HuH-7.5 (cell line): ENCODE measurements at regions not wholly inside any gene's neighbourhood (a gene's known extent, or its start where the extent isn't known, plus 50 kb on each side); places are given as distances from the start of the nearest gene placed in this dataset.

ENCODE experiments used
- DNase-seq: peaks from one replicate; pipeline ENCODE4 v3.0.0; 2011; ENCODE audit warnings: low spot score

DNA sequence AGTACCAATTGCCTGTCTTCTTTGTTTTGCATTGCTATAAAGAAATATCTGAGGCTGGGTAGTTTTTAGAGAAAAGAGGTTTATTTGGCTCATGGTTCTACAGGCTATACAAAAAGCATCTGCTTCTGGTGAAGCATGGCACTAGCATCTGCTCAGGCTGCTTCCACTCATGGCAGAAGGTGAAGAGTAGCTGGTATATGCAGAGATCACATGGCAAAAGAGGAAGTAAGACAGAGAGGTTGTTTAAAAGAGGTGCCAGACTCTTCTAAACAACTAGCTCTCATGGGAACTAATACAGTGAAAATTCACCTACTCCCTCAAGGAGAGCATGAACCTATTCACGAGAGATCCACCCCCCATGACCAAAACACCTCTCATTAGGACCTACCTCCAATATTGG lies 56.7 kb upstream of the GUCA2B start:
- DNase-seq = no peak

DNA sequence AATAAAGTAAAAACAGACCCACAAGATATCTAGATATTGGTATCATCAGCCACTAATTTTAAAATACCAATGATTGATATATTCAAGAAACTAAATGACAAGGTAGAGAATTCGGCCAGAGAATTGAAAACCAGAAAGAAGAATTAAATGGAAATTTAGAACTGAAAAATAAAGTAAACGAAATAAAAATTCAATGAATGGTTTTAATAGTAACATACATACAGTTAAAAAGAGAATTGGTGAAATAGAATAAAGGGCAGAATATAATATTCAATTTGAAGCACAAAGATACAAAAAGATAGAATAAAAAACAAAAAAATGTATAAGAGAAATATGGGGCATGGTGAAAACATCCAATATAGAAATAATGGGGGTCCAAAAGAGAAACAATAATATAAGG lies 64.0 kb upstream of the GUCA2B start:
- no peak for DNase-seq

DNA sequence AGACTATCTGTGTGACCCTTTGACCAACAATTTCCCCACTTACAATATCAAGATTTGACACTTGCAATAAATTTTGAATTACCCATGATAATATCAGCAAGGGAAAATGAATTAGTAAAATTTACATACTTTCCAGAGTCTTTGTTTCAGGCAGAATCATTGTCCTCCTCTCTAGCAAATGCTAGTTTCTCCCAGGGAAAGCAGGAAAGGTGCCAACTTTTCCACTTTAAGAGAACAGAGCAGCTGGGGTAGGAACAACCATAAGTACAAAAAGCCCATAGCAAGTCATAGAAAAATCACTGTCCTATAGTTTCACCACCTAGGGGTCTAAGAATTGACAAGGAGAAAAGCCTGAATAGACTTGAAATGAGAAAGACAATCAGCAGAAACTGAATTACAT lies 67.1 kb upstream of the GUCA2B start:
- DNase-seq = no peak

DNA sequence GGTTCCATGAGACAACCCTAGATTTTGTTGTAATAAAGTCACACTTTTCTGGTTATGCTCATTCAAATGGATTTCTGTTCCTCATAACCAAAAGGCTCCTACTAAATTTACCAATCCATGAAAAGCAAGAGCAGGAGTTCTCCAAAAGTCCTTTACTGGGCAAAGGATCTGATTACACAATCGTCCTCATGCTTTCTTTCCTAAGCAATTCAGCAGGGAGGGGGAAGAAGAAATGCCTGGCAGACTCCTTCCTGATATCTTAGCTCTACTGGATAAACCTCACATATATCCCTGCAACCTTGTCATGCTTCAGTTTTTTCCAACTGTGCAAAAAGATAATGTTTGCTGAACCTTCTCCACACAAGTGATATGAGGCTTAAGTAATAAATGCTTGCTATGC lies 67.6 kb upstream of the GUCA2B start:
- DNase-seq = no peak

DNA sequence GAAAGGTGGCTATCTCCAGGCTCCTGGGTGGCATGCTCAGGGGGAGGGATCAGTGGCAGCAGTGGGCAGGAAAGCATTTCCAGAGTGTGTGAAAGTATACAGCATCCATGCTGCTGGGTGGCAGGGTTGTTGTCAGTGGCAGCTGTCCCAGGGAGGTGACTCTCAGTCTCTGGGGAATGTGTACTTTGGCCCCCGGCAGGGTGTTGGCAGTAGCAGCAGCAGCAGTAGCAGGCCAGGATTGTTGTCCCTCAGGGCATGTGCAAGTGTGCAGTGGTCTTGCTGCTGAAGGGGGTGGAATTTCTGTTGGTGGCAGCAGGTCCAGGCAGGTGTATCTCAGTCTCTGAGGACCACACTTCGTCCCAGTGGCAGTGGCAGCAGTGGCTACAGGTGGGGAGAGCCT lies 71.7 kb upstream of the GUCA2B start:
- peak; percentile 28 for DNase-seq

DNA sequence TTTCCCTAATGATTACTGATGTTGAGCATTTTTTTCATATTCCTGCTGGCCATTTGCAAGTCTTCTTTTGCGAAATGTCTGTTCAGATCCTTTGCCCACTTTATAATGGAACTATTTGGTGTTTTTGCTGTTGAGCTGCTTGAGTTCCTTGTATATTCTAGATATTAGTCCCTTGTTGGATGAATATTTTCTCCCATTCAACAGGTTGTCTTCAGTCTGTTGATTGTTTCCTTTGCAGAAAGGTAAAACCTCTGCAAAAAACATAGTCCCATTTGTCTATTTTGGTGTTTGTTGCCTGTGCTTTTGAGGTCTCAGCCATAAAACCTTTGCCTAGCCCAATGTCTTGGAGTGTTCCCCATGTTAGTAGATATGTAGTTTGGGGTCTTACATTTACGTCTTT lies 78.0 kb upstream of the GUCA2B start:
- no peak for DNase-seq

DNA sequence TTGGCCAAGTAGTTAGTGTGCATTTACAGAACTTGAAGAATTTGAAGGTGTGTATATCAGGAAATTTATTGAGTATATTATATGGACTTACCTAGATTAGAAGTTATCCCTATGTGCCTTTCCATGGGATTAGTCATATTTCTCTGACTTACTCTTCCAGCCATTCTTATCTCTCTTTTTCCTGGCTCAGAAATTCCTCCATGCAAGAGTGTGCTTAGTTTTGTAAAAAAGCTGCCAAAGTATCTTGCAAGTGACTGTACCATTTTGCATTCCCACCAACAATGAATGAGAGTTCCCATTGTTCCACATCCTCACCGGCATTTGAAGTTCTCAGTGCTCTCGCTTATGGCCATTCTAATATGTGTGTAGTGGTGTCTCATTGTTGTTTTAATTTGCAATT lies 82.2 kb upstream of the GUCA2B start:
- DNase-seq = no peak

DNA sequence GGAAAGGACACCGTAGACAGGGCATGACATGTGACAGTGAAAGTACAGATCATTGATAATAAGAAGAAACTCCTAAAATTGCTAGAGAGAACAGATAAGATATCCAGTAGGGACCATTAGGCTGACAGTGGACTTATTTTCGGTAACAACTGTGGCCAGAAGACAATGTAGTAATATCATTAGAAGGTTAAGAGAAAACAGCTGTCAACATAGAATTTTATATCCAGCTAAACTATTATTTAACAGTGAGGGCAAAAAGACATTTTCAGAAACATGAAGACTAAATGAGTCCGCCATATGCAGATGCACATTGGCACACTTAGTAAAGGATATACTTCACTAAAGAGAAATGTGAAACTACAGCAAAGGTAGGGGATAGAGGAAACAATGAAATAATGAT lies 95.4 kb upstream of the GUCA2B start:
- no peak for DNase-seq

DNA sequence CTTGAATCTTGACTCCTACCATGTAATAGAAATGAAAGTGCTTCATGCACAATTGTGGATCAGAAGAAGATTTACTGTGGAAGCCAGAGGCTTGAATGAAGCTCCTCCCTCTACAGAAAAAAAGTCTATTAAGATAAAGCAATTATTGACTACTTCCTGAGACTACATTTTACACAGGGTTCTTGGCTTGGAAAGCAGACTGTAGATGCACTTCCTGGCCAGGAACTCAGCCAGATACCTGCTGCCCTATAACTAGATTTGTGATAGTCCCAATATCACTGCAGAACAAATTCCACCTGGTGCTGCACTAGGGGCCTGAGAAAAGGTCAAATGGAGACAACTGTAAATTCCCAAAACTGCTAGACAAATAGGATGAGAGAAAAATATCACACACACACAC lies 96.8 kb upstream of the GUCA2B start:
- DNase-seq = no peak

DNA sequence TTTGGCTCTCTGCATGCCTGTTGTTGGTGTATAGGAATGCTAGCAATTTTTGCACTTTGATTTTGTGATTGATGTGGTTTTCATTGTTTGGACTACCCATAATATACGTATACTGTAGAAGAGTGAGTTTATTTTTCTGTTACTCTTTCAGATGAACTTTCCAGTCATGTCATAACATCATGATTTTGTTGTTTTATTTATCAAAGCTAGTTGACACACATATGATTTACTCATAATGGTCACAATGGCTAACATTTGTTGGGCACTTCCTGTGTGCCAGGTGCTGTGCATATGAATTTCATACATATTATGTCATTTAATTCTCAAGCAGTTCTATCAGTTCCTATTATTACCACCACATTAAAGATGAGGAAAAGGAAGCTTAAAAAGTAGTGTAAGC lies 98.1 kb upstream of the GUCA2B start:
- no peak for DNase-seq

DNA sequence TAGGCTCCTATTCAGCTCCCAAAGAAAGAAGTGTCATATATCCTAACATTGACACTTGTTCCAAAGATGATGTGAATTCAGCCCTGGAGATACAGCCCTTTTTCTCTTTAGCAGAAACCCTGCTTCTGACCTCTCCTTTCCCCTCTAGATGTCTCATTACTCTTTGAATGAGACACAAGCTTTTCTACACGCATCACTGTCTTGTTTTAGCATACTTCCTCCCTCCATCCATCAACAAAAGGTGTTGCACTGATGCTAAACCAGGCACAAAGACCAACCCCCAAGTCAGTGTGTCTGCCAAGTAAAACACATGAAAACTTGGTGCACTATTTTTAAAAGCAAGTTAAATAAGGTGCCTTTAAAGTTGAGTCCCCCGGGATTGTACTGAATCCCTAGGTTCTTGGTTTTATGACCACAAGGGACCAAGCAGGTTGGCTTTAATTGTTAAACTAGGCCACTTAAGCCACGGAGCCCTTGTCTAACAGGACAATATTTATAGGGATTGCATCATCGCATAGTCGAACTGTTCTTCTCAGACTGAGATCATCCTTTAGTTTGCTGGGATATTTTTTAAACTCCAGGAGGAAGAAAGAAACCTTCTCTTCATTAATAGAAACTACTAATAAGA lies 101.0 kb upstream of the GUCA2B start:
- DNase-seq = no peak

DNA sequence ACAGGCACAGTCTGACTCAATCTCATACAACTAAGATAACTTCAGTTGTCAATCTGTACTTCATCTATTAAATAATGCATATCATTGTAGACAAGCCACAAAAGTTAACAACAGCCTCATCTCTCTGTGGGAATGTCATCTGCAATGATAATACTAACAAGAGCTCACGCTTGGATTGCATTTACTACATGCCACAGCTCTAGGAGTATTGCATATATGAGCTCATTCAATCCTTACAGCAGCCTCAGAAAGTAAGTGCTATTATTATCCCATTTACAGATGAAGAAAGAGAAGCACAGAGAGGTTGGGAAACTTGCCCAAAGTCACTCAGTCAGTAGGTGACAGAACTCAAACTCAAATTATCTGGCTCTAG lies 105.7 kb upstream of the GUCA2B start:
- no peak for DNase-seq

DNA sequence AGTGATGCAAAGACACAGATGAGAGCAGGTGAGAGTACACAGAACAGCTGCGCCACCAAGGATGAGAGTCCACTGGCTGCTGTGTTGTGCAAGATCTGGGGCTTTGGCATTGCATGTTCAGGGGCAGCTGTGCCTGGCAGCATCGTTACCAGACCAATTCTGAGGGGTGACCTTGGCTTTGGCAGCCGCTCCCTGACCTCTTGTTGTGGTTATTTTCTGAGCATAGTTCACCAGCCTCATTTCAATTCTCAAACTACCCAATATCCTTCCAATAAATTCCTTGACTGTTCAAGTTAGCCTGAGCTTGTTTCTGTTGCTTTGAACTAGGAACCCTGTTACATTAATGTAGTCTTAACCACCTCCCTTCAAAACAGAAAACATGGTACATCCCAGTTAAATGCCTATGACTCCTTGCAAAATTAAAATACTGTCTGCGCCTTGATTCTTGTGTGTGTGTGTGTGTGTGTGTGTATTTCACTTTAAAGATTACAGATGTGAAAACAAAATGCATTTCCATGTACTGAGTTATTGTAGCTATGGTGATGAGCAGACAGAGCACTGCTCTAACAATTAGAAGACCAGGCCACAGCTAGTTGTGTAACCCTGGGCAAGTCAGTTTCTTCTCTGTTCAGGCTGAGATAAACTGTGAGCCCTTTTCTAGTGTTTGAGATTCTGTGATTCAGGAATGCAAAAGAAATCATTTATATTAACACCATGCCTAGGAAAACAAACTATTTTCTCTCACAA lies 106.3 kb upstream of the GUCA2B start:
- DNase-seq = no peak

DNA sequence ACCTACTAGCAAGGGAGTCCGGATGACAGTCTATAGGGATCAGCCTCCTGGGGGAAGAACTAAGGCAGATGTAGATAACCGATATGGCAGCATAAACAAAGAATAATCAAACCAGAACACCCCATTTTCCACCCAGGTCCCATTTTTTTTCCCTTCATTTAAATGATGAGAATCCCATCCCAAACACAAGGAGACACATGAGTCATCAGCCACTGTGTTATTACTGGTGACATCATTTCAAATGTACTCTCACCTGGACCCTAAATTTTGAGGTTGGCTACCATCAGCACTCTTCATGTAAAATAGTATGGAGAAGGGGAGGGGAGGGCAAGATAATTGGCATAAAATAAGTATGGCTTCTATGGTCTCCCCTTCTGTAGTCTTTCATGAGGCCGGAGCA lies 108.9 kb upstream of the GUCA2B start:
- DNase-seq = no peak

DNA sequence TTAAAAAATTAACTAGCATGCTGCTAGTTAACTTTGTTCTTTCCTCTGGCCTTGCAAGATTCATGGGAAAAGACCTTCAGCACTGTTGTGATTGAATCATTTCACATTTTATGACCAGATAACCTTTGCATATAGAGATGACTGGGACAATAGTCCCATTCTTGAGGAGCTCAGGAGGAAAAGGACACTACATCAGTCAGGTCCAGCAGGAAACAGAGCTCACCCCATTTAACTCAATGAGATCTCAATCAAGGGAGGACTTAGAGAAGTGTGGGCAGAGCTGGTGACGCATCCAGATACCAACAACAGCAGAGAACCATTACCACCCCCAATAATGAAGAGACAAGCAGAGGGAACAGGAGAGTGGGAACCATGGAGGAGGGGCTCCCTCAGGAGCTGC lies 109.4 kb upstream of the GUCA2B start:
- DNase-seq = no peak

DNA sequence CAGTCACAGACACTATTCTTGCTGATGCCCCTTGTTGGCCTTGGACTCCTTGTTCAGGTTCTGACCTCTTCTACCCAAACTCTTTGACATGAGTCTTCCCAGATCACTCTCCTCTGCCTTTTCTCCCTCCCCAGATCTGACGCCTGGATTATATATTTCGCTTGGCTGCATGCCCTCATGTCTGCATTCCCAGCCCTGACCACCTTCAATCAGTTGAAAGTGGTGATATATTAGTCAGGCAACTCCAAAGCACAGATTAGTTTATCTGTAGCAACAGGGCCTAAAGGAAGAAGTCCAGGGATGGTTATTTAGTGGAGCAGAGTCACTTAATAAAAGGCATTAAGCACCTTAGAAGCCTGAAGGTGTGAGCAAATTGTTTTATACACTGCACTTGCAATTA lies 110.0 kb upstream of the GUCA2B start:
- DNase-seq = no peak

DNA sequence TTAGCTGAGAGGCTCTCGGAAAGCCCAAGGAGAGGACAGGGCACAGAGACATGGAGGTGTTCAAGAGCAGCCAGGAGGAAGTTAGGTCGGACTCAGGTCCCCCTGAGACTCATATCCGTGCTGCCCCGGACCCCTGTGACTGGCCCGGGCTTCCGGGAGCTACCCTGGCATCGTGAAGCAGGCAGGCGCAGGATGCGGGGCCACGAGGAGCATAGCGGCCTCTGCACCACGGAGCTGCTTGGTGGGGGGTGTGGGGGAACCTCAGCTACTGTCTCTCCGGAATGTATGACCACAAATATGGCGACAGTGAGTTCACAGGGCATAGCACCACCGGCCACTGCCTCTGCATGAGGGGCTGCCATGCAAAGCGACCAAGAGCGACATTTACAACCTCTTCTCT lies 112.2 kb upstream of the GUCA2B start:
- DNase-seq = no peak

DNA sequence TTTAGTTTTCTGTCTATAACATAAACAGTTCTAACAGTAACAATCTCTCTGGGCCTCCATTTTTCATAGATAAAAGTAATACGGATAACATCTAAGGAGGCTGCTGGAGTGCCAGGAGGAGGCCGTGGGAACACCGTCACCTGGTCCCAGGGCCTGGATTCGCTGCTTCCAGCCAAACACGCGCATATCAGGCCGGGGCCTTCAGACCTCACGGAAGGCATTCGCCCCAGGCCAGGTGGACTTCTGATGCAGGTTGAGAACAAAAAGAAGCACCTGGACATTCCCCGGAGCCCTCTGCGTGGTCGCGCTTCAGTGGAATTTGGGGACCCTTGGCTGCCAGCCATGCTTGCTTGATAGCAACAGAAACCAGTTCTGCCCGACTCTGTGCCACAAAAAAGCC lies 113.1 kb upstream of the GUCA2B start:
- DNase-seq = no peak

DNA sequence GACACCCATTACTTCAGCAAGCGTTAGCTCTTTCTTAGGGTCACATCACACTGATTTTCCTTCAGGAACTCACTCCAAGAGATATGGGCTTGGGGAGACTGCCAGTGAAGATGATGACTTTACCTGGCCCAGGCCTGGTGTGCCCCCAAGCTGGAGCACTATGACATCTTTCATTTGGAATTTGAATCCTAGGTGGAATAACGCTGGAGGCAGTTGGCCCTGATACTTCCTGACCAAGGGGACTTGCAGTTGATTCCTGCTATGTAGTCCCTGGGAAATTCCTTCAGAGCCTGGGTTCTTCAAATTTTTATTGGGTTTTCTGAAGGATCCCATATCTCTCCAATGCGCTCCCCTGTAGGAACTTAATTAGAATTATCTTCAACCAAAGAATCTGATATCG lies 114.9 kb upstream of the GUCA2B start:
- DNase-seq = no peak

DNA sequence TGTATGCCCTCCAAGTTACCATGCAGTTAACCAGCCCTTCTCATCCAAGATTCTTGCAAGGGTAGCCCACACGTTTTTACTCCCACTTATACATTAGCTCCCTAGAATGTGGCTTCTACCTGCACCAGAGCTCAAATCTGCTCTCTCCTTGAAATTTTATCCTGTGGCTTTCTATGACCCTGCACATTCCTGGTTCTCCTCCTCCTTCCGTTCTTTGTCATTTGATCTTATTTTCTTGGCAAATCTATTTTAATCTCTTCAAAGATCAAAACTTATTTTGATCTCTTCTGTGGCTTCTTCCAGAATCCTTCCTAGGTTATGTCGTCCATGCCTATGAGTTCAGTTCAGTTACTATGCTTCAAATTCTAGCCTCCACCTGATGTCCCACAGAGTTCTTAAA lies 115.6 kb upstream of the GUCA2B start:
- no peak for DNase-seq

DNA sequence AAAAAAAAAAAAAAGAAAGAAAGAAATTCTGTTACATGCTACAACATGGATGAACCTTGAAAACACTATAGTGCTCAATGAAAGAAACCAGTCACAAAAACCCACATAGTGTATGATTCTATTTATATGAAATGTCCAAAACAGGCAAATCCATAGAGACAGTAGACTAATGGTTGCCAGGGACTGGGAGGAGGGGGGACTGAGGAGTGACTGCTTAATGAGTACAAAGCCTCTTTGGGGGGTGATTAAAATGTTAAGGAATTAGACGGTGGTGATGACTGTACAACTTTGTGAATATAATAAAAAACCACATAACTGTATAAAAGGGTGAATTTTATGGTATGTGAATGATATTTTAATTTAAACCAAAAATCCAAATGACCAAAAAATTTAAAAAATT lies 116.0 kb upstream of the GUCA2B start:
- DNase-seq = no peak

DNA sequence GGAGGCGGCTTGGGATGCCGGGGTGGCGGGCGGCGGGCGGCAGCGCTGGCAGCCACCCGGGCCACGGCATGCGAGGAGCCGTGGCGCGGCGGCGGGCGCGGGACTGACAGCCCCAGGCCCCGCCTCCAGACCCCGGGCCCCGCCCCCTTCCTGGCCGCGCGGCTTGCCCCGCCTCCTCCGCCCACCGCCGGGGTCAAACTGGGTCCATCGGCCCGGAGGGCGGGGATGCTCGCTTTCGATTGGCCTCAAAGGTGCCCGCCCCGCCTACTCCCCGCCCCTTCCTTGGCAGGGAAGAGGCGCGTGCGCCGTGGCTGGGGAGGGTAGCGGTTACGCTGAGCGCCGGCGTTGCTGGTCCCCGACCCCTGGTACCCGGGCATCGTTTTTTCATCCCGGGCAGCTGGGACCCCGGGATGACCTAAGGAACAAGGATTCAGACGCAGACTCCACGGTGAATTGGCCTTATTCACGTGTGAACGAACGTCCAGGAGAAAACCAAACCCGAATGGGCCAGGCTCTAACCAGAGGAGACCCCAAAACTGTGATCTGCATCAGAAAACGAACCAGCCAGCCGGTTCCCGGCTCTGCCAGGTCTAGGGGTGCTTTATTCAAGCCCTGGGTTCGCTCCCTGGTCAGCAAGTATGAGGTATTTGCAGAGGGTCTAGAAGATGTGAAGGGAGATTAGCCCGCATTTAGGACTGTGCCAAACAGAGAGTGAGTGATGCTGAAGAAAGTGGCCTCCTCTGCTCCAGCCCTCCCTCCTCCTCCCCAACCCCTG lies 117.2 kb upstream of the GUCA2B start:
- DNase-seq = peak; percentile 82

DNA sequence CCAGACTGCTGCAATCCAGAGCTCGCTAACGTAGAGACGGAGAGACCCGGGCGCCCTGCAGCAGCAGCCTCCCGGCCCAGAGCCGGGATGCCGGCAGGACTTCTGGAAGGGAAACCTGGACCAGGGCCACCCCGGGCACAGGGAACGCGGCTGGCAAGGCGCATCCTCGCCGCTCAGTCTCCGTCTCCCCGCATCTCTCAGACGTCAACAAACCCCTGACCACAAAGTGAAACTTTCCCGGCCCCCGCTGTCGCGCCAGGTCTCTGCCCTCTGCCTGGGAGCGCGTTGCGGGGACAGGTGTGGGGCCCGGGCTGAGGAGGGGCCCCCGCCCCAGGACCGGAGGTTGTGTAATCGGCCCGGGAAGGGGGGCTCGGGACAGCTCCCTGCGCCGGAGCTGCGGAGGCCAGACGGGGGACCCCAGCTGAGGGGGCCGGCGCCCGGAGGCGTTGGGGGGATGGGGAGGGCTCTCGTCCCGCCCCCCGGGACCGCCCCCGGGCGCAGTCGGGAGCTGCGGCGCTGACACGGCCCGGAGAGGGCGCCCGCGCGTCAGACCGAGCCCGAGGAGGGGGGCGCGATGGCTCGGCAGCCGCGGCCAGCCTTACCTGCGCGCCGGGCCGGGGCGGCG lies 116.6 kb upstream of the HIVEP3 start:
- peak; percentile 40 for DNase-seq
